Hematopoietic multipotent progenitor cell treated with erythropoietin and hydrocortisone succinate and interleukin-3 and kit ligand, for 6 days (in vitro differentiated cells): ENCODE measurements at regions not wholly inside any gene's neighbourhood (a gene's known extent, or its start where the extent isn't known, plus 50 kb on each side); places are given as distances from the start of the nearest gene placed in this dataset.

Experiments used
- DNase-seq: peaks from one replicate; pipeline ENCODE4 v3.0.0-alpha.2; 2015

GRCh38 chr15:92305343-92305742 lies 88.3 kb upstream of the ST8SIA2 start:
- no peak for DNase-seq

GRCh38 chr15:92306663-92307062 lies 87.0 kb upstream of the ST8SIA2 start:
- peak; percentile 48 for DNase-seq

- DNase-seq: no peak
These were observed 78.5 kb upstream of the ST8SIA2 start for GRCh38 chr15:92315144-92315543.

- DNase-seq: no peak
These were observed 78.0 kb upstream of the ST8SIA2 start for GRCh38 chr15:92315595-92316211.

GRCh38 chr15:92316586-92317295 lies 76.9 kb upstream of the ST8SIA2 start:
- no peak for DNase-seq

- DNase-seq: no peak
These were observed 73.5 kb upstream of the ST8SIA2 start for GRCh38 chr15:92320012-92320699.

GRCh38 chr15:92322566-92323355 lies 70.9 kb upstream of the ST8SIA2 start:
- DNase-seq: no peak

GRCh38 chr15:92323525-92323924 lies 70.2 kb upstream of the ST8SIA2 start:
- DNase-seq: no peak

- DNase-seq: no peak
These were observed 69.3 kb upstream of the ST8SIA2 start for GRCh38 chr15:92324101-92324963.

GRCh38 chr15:92326236-92326635 lies 67.4 kb upstream of the ST8SIA2 start:
- DNase-seq: no peak

GRCh38 chr15:92327033-92327432 lies 66.6 kb upstream of the ST8SIA2 start:
- no peak for DNase-seq

GRCh38 chr15:92328207-92328606 lies 65.5 kb upstream of the ST8SIA2 start:
- no peak for DNase-seq

GRCh38 chr15:92332125-92332899 lies 61.4 kb upstream of the ST8SIA2 start:
- no peak for DNase-seq

- no peak for DNase-seq
These were observed 60.0 kb upstream of the ST8SIA2 start for GRCh38 chr15:92333709-92334108.

GRCh38 chr15:92336419-92336987 lies 57.2 kb upstream of the ST8SIA2 start:
- no peak for DNase-seq

GRCh38 chr15:92339361-92339760 lies 54.3 kb upstream of the ST8SIA2 start:
- no peak for DNase-seq
